GM19328 (cell line): ENCODE measurements at regions not wholly inside any gene's neighbourhood (a gene's known extent, or its start where the extent isn't known, plus 50 kb on each side); places are given as distances from the start of the nearest gene placed in this dataset.

Experiments
- ATAC-seq: cut with Tn5 transposase; IDR thresholded peaks from one replicate; pipeline ENCODE4 v1.9.1; 2021; ENCODE audit warnings: mild to moderate bottlenecking, moderate library complexity; ENCODE audit not compliant: unreplicated experiment

DNA sequence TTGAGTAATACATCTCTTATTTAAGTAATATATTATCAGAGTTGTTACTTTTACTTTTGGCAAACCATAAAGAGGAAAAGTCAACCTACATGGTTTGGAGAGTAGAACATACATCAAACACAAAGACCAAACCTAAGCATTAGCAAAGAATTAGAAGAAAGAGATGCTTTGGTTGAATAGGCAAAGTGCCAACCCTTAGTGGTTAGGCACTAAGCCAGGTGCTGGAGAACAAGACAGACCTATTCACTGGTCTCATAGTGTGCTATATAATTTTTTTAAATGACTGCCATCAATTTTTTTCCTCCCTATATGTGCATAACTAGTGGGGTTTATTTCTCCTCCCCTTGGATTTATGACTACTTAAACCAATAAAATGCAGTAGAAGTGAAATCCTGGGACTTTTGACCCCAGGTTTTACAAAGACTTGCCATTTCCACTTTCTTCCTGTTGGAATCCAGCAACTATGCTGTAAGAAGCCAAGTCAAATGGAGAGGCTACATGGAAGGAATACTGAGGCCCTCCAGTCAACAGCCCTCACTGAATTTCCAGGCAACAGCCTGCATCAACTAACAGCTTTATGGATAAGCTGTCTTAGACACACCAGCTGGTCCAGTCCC lies 69.8 kb upstream of the HAO2 start:
- ATAC-seq, result no peak

DNA sequence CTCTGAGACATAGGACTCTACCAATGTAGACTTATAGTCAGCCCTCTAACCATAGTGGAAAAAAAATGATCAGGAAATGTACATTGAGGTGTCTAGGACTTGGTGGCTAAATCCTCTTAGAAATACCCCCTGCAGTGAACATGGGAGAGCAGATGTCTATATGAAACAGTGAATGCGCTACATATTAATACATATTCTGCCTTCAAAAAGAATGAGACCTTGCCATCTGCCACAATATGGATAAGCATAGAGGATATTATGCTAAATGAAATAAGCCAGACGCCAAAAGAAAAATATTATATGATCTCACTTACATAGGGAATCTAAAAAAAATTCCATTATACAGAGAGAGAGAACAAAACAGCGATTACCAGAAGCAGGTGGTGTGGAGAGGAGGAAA lies 66.6 kb upstream of the HAO2 start:
- no peak for ATAC-seq

DNA sequence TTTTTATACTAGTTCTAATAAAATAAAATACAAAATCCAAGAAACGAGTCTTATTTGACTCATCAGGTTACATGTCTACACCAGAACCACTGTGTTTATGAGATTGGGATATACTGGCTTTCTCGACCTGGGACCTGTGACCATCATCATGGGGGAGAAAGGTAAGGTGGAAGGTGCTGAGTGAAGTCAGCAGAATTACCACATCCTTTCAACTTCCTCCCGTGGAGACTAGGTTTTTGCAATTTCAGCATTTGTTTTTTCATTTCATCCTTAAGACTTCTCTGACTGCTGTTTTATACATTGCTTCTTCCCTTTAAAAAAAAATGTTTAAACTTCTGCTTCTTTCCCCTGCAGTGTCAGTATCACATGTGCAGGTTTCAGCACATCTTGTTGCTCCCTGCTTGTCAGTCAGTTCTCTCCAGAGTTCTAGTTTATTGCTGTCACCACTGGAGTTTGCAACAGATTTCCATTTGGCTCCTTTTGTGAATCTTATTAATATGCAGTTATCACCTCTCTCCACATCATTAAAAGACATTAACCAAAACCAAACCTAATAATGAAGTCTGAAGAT lies 60.4 kb upstream of the HAO2 start:
- ATAC-seq, result no peak

DNA sequence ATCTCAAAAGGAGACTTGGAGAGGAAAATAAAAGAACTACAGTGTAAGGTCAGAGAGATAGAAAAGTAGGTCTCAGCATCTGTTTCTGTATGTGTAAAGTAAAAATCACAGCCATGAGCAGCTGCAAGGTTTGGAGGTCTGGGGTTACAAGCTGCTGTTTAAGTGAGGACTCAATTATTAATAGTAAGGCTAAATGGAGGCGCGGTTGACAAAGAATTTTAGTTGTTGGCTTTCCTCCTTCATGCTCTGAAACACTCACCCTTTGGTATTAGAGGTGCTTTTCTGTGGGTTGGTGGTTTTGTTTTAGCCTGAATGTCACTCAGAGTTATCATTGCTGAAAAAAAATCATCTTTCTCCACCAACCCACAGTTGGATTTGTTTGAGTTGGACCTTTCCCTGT lies 59.8 kb upstream of the HAO2 start:
- no peak for ATAC-seq

DNA sequence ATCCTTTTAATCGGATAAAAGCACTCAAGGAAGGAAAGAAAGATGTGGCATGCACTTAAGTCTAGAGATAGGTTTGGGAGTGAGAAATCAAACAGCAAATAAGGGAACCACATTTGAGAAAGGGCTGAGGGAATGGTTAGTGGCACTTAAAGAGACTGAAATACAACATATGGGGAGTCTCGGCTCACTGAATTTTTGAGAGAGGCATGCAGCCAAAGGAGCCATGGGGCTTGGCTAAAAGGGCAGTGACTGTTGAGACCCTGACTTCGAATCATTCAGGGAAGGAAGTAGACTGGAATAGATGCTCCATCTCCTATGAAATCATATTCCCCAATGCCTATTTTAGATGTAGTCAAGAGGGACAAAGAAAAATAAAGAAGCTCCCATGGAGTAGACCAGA lies 58.3 kb upstream of the HAO2 start:
- no peak for ATAC-seq

DNA sequence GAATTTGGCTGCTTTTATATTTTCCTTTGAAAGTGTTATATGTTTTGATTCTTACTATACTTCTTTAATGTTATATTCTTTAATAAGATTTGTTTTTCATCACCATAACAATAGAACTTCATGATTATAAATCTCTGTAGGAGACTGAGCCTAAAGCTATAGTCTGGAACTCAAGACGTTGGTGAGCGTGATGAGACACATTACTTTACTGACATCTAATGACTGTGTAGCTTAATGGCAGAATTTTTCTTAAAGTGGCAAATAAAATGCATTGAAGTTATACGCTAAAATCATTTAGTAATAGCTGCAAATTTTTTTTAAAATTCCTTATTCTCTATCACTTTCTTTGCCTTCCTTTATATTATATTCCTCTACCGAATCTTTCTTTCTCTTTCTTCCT lies 56.1 kb upstream of the HAO2 start:
- no peak for ATAC-seq

DNA sequence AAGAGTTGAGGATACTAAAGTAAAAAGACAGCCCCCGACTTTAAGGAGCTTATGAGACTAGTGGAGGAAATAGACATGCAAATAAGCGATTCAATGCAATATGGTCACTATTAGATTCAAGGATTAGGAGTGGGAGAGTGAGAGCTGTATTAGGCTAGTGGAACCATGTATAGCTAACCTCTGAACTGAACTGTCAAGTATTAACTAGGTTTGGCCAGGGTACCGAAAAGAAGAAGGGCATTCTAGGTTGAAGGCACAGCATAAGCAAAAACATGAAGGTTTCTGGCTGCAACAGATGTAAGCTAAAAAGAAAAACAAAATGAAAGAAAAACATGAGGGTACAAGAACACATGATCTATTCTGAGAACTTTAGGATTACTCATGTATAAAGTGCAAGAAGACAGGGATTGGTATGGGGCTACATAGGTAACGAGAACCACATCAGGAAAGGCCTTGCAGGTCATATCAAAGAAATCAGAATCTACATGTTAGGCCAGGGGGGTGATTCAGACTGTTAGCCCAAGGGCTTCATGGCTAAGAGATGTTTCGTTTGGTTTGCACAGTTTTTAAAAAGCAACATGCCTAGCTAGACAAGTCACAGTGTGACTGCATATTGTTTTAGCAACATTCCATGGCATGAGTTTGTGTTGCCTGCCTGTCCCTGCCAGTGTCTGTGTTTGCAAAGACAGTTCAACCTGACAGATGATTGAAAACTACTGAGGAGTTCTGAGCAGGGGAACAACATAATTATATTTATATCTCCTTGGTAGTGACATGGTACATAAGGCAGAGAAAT lies 54.4 kb upstream of the HAO2 start:
- ATAC-seq, result no peak

DNA sequence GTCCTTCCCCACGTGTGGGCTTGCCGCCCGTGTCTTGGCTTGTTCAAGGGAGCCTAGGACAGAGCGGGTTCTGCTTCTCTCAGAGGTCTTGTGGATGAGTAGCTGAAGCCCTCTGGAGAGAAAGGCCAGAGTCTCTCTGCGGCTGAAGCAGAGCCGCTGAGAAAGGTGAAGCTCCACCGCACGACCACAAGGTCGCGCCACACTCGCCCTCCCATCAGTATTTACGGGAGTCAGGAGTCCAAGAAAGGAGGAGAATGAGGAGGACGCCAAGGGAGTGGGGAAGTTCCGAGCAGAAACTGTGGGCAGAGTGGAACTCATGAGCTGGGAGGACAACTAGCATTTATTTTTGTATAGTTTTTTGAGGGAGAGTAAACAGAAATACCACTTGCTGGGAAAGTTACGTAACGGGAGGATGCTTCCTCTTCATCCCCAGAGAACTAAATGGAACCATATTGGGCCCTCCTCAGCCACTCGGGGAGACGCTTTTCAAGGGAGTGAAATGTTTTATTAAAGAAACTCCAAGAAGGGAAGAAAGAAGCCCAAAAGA lies 51.6 kb upstream of the HAO2 start:
- no peak for ATAC-seq

DNA sequence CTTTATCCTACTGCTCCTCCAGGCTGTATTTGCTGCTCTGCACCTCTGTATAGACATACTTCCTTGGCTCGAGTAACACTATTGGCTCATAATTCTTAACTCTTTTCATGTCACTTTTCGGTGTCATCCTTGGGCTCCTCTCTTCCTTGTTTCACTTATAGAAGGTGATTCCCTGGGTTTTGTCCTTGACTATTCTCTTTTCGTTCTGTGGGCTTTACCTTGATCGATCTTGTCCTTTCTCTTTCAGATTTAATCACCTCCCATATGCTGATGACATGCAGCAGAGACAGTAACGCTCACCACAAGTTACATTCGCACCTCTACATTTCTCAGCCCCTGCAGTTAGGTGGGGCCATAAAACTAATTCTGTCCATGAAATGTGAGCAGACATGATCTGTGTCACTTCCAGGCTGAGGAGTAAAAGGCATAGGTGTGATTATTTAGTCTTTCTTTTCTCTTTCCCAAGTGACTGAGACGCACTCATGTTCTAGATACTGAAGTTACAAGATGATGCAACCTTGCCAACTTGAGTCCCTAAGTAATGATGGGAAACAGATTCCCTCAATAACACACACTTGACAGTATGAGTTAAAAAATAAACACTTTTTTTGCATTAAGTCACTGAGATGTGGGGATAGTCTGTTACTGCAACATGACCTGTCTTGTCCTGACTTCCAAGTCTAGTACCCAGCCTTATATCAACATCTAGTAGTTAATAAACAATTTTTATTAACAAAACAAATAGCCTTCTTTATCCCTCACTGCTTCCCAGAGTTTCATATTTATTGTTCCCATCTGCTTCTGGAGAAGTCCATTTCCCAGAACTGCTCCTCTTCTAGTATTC lies 49.9 kb upstream of the HAO2 start:
- peak; percentile 66 for ATAC-seq
